D721Med (cell line): ENCODE measurements at regions not wholly inside any gene's neighbourhood (a gene's known extent, or its start where the extent isn't known, plus 50 kb on each side); places are given as distances from the start of the nearest gene placed in this dataset.

Experiments
- DNase-seq: peaks from one replicate; pipeline ENCODE4 v3.0.0; 2011; ENCODE audit warnings: low spot score; ENCODE audit not compliant: insufficient read length
- FAIRE-seq: peaks from 2 replicates; lab custom pipeline; 2011; peaks lifted over from hg19 to GRCh38; lab: Jason Lieb, UNC
- TF ChIP-seq, protein P1 (sequence below): IDR thresholded peaks from 2 replicates; pipeline ENCODE4 v1.5.1; 2012; ENCODE audit warnings: mild to moderate bottlenecking, control low read depth; ENCODE audit not compliant: insufficient read depth; ENCODE audit errors: missing control alignments

DNA sequence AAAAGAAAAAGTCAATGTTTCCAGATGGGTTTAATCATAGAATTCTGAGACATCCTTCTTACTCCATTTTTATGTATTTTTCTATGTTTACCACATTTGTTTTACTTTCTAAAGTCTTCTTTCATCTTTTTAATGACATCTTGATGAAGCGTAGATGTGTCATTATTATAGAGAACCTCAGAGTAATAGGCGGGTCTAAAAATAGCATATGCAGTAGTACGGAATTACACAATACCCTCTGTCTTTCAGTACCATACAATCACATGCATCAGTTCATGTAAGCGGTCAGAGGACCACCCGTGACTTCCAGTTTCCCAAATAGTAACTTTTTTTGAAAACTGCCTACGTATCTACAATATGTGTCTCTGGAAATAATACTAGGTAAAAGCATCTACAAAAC lies 224.0 kb downstream of the PLOD2 start:
- no peak for FAIRE-seq
- DNase-seq: no peak
- TF ChIP-seq, protein P1, sequence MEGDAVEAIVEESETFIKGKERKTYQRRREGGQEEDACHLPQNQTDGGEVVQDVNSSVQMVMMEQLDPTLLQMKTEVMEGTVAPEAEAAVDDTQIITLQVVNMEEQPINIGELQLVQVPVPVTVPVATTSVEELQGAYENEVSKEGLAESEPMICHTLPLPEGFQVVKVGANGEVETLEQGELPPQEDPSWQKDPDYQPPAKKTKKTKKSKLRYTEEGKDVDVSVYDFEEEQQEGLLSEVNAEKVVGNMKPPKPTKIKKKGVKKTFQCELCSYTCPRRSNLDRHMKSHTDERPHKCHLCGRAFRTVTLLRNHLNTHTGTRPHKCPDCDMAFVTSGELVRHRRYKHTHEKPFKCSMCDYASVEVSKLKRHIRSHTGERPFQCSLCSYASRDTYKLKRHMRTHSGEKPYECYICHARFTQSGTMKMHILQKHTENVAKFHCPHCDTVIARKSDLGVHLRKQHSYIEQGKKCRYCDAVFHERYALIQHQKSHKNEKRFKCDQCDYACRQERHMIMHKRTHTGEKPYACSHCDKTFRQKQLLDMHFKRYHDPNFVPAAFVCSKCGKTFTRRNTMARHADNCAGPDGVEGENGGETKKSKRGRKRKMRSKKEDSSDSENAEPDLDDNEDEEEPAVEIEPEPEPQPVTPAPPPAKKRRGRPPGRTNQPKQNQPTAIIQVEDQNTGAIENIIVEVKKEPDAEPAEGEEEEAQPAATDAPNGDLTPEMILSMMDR: no peak

DNA sequence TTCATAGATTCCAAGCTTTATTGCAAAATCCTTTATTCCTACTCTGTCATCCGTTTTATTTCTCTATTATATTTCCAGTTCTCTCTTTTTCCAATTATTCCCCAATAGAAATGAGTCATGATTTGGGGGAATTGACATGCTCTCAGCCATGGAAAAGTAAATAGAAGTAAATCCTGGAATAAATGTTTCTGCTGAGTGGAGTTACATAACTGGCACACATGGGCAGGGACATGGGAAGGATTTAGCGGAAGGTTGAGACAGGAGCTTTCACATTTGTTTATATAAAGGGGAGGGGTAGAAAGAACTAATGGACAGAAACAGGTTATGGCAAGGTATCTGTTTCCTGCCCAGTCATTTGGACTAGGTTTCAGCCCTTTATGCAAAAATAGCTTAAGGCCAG lies 221.6 kb downstream of the PLOD2 start:
- TF ChIP-seq, protein P1: no peak
- DNase-seq (no peak), FAIRE-seq (no peak)

DNA sequence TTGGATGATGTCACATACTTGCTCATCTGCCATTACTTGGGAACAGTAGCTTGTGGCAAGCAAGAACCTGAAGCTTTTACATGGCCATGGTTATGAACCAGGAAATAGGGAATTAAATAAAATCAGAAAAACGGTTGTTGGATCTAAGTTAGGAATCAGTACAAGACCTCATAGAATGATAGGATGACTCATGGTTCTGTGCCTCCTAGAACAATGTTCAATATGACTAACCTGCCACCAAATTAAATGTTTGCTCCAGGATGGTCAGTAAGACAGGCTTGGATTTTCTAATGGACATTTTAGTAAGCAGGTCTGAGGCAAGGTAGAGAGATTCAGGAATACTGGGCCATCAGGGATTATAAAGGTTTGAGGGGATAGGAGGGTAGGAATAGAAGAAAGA lies 218.9 kb downstream of the PLOD2 start:
- DNase-seq: no peak
- TF ChIP-seq, protein P1: no peak
- no peak for FAIRE-seq

DNA sequence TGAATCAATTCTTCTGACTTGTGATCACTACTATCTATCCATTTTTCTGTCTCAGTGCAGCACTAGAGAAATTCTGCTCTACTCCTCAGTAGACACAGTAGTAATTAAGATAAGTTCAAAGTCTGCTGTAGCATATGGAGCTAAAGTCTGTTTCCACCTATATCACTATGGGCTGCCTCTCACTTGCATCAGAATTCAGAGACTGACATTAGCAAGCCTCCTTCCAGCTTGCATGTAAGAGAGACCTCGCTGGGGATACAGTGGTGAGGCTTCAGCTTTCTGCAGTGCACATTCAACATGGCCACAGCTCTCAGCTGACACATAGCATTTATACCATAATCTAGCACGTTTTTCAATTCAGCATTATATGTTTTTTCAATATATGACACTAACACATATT lies 217.0 kb downstream of the PLOD2 start:
- DNase-seq (no peak), FAIRE-seq (no peak)
- TF ChIP-seq, protein P1: no peak

DNA sequence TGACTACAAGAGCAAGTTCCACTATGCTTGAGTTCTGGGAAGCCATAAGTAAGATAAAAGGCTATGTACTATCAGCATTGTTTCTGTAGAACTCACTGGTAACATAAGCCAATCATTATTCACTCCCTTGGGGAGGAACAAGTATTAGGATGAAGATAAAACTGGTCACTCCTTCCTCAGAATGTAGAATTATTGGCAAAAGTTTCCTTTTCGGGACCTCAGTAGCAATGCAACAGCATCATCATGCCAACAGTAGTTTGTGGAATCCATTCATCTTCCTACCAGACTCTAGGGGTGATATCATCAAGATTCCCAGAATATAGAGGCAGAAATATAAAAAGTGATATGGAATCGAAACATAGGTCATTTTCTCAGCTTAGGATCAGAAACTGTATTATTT lies 209.5 kb downstream of the PLOD2 start:
- no peak for FAIRE-seq
- TF ChIP-seq, protein P1: no peak
- no peak for DNase-seq

DNA sequence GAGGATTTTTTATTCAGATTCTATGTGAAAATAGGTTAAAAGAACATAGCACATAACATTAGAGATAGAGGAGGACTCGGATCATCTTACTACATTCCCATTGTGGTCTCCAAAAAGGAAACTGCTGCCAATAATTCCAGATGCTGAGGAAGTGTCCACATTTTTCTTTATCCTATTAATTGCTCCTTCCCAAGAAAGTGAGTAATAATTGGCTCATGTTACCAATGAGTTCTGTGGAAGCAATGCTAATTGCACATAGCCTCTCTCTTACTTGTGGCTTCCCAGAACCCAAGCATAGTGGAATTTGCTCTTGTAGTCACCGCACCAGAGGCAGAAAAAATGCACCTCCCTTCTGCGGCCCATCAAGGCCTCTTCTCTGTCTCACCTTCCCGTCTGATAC lies 208.4 kb downstream of the PLOD2 start:
- DNase-seq: no peak
- TF ChIP-seq, protein P1: no peak
- FAIRE-seq: no peak

DNA sequence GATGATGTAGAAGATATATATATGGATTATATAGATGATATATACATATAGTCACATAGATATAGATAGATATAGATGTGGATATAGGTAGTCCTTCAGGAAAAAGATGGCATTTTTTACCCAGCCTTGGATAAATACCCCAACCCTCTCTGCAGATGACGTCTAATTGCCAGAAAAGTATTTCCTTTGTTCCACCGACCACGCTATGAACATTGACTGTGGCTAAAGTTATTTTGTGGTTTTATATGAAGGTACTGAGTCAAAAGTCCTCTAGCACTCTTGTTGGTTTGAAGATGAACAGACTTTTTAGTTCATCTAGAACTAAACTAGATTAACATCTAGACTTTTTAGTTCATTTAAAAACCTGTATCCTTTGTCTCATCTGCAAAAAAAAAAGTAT lies 207.7 kb downstream of the PLOD2 start:
- no peak for FAIRE-seq
- TF ChIP-seq, protein P1: no peak
- no peak for DNase-seq
